MM.1S (cell line): ENCODE measurements at regions not wholly inside any gene's neighbourhood (a gene's known extent, or its start where the extent isn't known, plus 50 kb on each side); places are given as distances from the start of the nearest gene placed in this dataset.

Experiments
- EZH2 ChIP-seq: fragments of 300-600 bp; sonication (generic); optimal IDR thresholded peaks from 2 replicates; pipeline ENCODE3; 2017; ENCODE audit warnings: low read depth, mild to moderate bottlenecking, antibody characterized with exemption, low read length, mixed read lengths
- EZH2phosphoT487 ChIP-seq: fragments of 300-600 bp; sonication (generic); IDR thresholded peaks from 2 replicates; pipeline ENCODE4 v1.6.1; 2018; ENCODE audit warnings: antibody characterized with exemption, low read length
- TF ChIP-seq, protein P1 (sequence below): fragments of 300-600 bp; sonication (generic); IDR thresholded peaks from 2 replicates; pipeline ENCODE4 v1.5.1; 2016; ENCODE audit warnings: antibody characterized with exemption, low read length, mixed read lengths

DNA sequence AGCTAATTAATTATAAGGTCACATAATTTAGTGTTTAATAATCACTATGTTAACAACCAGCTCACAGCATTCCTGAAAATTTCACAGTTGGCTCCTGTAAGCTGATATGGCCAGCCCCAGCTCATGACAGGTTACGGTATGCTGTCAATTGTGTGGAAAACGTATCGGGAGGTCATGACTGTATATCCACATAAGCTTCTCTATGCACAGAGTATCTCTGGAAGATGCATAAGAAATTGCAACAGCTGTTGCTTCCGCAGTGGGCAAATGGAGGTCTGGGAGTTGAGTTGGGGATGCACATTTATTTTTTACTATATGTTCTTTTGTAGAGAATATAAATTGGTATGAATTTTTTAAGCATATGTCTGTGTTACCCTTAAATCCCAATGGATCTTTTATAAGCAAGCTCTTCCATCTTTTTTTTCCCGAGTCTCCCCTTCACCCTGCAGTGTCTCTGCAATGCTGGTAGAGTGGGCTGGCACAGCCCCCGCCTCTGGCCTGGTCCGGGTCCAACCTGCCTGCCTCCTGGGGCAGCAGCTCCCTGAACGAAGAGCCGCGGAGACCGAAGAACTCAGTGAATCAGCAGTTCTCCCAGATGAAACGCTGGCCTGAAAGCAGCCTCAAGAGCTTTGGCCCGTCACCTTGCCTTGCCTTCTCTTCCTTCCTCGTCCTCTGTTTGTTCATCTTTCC is 139.9 kb upstream of the CDYL start:
- TF ChIP-seq, protein P1, sequence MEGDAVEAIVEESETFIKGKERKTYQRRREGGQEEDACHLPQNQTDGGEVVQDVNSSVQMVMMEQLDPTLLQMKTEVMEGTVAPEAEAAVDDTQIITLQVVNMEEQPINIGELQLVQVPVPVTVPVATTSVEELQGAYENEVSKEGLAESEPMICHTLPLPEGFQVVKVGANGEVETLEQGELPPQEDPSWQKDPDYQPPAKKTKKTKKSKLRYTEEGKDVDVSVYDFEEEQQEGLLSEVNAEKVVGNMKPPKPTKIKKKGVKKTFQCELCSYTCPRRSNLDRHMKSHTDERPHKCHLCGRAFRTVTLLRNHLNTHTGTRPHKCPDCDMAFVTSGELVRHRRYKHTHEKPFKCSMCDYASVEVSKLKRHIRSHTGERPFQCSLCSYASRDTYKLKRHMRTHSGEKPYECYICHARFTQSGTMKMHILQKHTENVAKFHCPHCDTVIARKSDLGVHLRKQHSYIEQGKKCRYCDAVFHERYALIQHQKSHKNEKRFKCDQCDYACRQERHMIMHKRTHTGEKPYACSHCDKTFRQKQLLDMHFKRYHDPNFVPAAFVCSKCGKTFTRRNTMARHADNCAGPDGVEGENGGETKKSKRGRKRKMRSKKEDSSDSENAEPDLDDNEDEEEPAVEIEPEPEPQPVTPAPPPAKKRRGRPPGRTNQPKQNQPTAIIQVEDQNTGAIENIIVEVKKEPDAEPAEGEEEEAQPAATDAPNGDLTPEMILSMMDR: no peak
- TF ChIP-seq EZH2 (no peak), EZH2phosphoT487 (no peak)
